Colonic mucosa (tissue), 4 donors: ENCODE measurements at regions not wholly inside any gene's neighbourhood (a gene's known extent, or its start where the extent isn't known, plus 50 kb on each side); places are given as distances from the start of the nearest gene placed in this dataset.

ENCODE experiments used
- DNase-seq: peaks from one replicate; pipeline ENCODE4 v3.0.0-alpha.2; 2020
- H3K27ac ChIP-seq: fragments of 200-600 bp; one replicate; pipeline ENCODE4 v1.8.0; 2021
- H3K27me3 ChIP-seq: fragments of 200-600 bp; one replicate; pipeline ENCODE4 v1.8.0; 2021
- H3K36me3 ChIP-seq: fragments of 200-600 bp; one replicate; pipeline ENCODE4 v1.8.0; 2021
- H3K4me1 ChIP-seq: fragments of 200-600 bp; one replicate; pipeline ENCODE4 v1.8.0; 2021; ENCODE audit warnings: mild to moderate bottlenecking
- H3K4me3 ChIP-seq: fragments of 200-600 bp; one replicate; pipeline ENCODE4 v1.8.0; 2021
- H3K9ac ChIP-seq, 2 donors: one replicate each; pipeline ENCODE4 v1.7.0; 2013; ENCODE audit warnings: control low read depth in 2 of 2, low read depth in 2 of 2, low read length in 2 of 2
- H3K9me3 ChIP-seq: fragments of 200-600 bp; one replicate; pipeline ENCODE4 v1.8.0; 2021
- intact Hi-C: fragments of 100-400 bp; cut with DNase I; formaldehyde crosslinking; loops from one replicate; pipeline ENCODE4 v1.14.1; 2022
- TF ChIP-seq, protein P1 (sequence below): fragments of 200-600 bp; IDR thresholded peaks from one replicate; pipeline ENCODE4 v1.8.0; 2022; ENCODE audit warnings: antibody characterized with exemption, mild to moderate bottlenecking
- donor health status: healthy.
- donor health status: DM: no; HTN: no; CAD: no.
- donor health status: DM: no; HTN: no; CAD: no.

GRCh38 chr12:40168001-40168400 is 56.8 kb upstream of the LRRK2 start:
- H3K27ac ChIP-seq = no peak overlapping the region
- no peak for DNase-seq
- TF ChIP-seq, protein P1, sequence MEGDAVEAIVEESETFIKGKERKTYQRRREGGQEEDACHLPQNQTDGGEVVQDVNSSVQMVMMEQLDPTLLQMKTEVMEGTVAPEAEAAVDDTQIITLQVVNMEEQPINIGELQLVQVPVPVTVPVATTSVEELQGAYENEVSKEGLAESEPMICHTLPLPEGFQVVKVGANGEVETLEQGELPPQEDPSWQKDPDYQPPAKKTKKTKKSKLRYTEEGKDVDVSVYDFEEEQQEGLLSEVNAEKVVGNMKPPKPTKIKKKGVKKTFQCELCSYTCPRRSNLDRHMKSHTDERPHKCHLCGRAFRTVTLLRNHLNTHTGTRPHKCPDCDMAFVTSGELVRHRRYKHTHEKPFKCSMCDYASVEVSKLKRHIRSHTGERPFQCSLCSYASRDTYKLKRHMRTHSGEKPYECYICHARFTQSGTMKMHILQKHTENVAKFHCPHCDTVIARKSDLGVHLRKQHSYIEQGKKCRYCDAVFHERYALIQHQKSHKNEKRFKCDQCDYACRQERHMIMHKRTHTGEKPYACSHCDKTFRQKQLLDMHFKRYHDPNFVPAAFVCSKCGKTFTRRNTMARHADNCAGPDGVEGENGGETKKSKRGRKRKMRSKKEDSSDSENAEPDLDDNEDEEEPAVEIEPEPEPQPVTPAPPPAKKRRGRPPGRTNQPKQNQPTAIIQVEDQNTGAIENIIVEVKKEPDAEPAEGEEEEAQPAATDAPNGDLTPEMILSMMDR = no peak
- no peaks in the 10 kb centered on the region for H3K4me1 ChIP-seq
- H3K9ac ChIP-seq = no peak overlapping the region
- no peaks in the 10 kb centered on the region for H3K9me3 ChIP-seq
- H3K4me3 ChIP-seq = no peak overlapping the region
- H3K36me3 ChIP-seq = no peaks in the 10 kb centered on the region
- intact Hi-C loops = no loop called here
- no peaks in the 10 kb centered on the region for H3K27me3 ChIP-seq

GRCh38 chr12:40165179-40165578 is 59.3 kb upstream of the SLC2A13 start:
- Histone ChIP-seq H3K27ac (no peak overlapping the region), H3K36me3 (no peaks in the 10 kb centered on the region), H3K4me1 (no peaks in the 10 kb centered on the region), H3K27me3 (no peaks in the 10 kb centered on the region), H3K4me3 (no peak overlapping the region), H3K9ac (no peak overlapping the region), H3K9me3 (no peaks in the 10 kb centered on the region)
- TF ChIP-seq, protein P1 = no peak
- no peak for DNase-seq
- intact Hi-C loops = no loop called here

DNA sequence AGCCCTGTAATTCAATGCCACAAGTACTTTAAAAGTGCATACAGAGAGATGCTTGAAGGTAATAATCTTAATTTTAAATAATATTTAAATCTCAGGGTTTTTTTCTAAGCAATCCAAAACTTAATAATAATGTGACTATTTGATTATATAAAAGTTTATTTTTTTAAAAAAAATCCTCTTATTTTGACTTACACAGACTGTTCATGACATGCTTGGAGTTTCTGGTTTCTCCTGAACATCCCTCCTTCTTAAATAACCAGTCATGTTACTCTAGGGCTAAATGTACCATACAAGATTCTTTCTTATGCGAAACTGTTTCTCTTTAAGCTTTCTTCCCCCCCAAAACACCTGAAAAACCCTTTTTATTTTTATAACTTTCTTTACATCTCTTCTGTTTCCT is 58.2 kb upstream of the SLC2A13 start:
- Histone ChIP-seq H3K4me1 (no peaks in the 10 kb centered on the region), H3K9me3 (no peaks in the 10 kb centered on the region), H3K36me3 (no peaks in the 10 kb centered on the region), H3K9ac (no peak overlapping the region), H3K4me3 (no peak overlapping the region), H3K27me3 (no peaks in the 10 kb centered on the region), H3K27ac (no peak overlapping the region)
- intact Hi-C loops = no loop called here
- DNase-seq = no peak
- TF ChIP-seq, protein P1 = no peak

GRCh38 chr12:40162033-40162432 is 56.2 kb upstream of the SLC2A13 start:
- H3K4me3 ChIP-seq = no peak overlapping the region
- intact Hi-C loops = no loop called here
- TF ChIP-seq, protein P1 = no peak
- no peak for DNase-seq
- H3K9me3 ChIP-seq = no peaks in the 10 kb centered on the region
- no peaks in the 10 kb centered on the region for H3K27me3 ChIP-seq
- no peaks in the 10 kb centered on the region for H3K36me3 ChIP-seq
- no peaks in the 10 kb centered on the region for H3K4me1 ChIP-seq
- no peak overlapping the region for H3K9ac ChIP-seq
- no peak overlapping the region for H3K27ac ChIP-seq

- no peaks in the 10 kb centered on the region for H3K27me3 ChIP-seq
- H3K9ac ChIP-seq = no peak overlapping the region
- H3K27ac ChIP-seq = no peak overlapping the region
Observed at GRCh38 chr12:40158592-40159111, 52.8 kb upstream of the SLC2A13 start.

More at GRCh38 chr12:40158592-40159111, 52.8 kb upstream of the SLC2A13 start:
- intact Hi-C loops = loop anchor here (10.0 kb wide), 2 partner anchors 66 to 166 kb away; partner anchors contain the start of gene LRRK2
- no peaks in the 10 kb centered on the region for H3K36me3 ChIP-seq
- TF ChIP-seq, protein P1 = no peak
- DNase-seq = no peak
- no peaks in the 10 kb centered on the region for H3K4me1 ChIP-seq
- H3K9me3 ChIP-seq = no peaks in the 10 kb centered on the region
- no peak overlapping the region for H3K4me3 ChIP-seq
